A673 (cell line): ENCODE measurements at regions not wholly inside any gene's neighbourhood (a gene's known extent, or its start where the extent isn't known, plus 50 kb on each side); places are given as distances from the start of the nearest gene placed in this dataset.
"Not testable (repeated sequence)": the region's sequence is repeated elsewhere in the genome, so short reads cannot be mapped to it uniquely, and the experiment has no call there.

Experiments
- BruUV-seq: library from RNA; stranded (reverse); fragments of 400-500 nt; replicated peaks from 2 replicates; lab custom pipeline; 2021; lab: Mats Ljungman, UMichigan
- CTCF ChIA-PET: fragments of 300-600 bp; sonication (Branson Sonifier 250); formaldehyde crosslinking; loops from one replicate; lab custom pipeline; 2022; ENCODE audit warnings: antibody characterized with exemption; lab: Charles Lee
- POLR2A ChIA-PET: fragments of 300-600 bp; sonication (Branson Sonifier 250); formaldehyde crosslinking; loops from one replicate; lab custom pipeline; 2022; ENCODE audit warnings: antibody characterized with exemption; ENCODE audit not compliant: low non-redundant PET; lab: Charles Lee
- DNase-seq: peaks from one replicate; pipeline ENCODE4 v3.0.0-alpha.2; 2015; ENCODE audit warnings: low spot score
- H3K27ac ChIP-seq: fragments of 200-600 bp; sonication (generic); 2 replicates; pipeline ENCODE4 v1.5.1; 2016; ENCODE audit warnings: mixed run types, low read depth, mild to moderate bottlenecking, mixed read lengths, antibody characterized with exemption, low read length; ENCODE audit not compliant: poor library complexity, severe bottlenecking
- H3K27me3 ChIP-seq: fragments of 200-600 bp; sonication (generic); replicated peaks from 2 replicates; pipeline ENCODE4 v1.6.1; 2017; ENCODE audit warnings: mixed run types, low read depth, mild to moderate bottlenecking, mixed read lengths, antibody characterized with exemption, low read length; ENCODE audit not compliant: insufficient read depth, poor library complexity
- H3K36me3 ChIP-seq: fragments of 200-600 bp; sonication (generic); 2 replicates; pipeline ENCODE4 v1.6.1; 2016; ENCODE audit warnings: mixed run types, mild to moderate bottlenecking, mixed read lengths, antibody characterized with exemption, low read length; ENCODE audit not compliant: insufficient read depth, poor library complexity, severe bottlenecking
- H3K4me1 ChIP-seq: fragments of 200-600 bp; sonication (generic); 2 replicates; pipeline ENCODE4 v1.6.1; 2017; ENCODE audit warnings: mixed run types, mild to moderate bottlenecking, mixed read lengths, antibody characterized with exemption, low read length; ENCODE audit not compliant: insufficient read depth, poor library complexity, severe bottlenecking
- H3K4me3 ChIP-seq: fragments of 200-600 bp; sonication (generic); 2 replicates; pipeline ENCODE4 v1.5.1; 2016; ENCODE audit warnings: low read depth, mixed run types, mild to moderate bottlenecking, mixed read lengths, low read length; ENCODE audit not compliant: poor library complexity, severe bottlenecking
- H3K9me3 ChIP-seq: fragments of 200-600 bp; sonication (generic); 2 replicates; pipeline ENCODE4 v1.6.1; 2016; ENCODE audit warnings: mixed run types, low read depth, mild to moderate bottlenecking, mixed read lengths, antibody characterized with exemption, low read length; ENCODE audit not compliant: poor library complexity, severe bottlenecking
- EZH2 ChIP-seq: fragments of 200-600 bp; sonication (generic); IDR thresholded peaks from 2 replicates; pipeline ENCODE4 v1.6.1; 2017; ENCODE audit warnings: borderline replicate concordance, low read depth, mild to moderate bottlenecking, mixed read lengths, antibody characterized with exemption, low read length; ENCODE audit not compliant: poor library complexity, severe bottlenecking
- intact Hi-C: fragments of 100-400 bp; cut with micrococcal nuclease; formaldehyde crosslinking; loops from one replicate; pipeline ENCODE4 v1.10.0; 2022; ENCODE audit not compliant: unreplicated experiment
- TF ChIP-seq, protein P1 (sequence below): fragments of 300-800, 200-600 bp; sonication (generic); conservative IDR thresholded peaks from 2 replicates; pipeline ENCODE4 v1.5.1; 2017; ENCODE audit warnings: low read depth, mild to moderate bottlenecking, antibody characterized with exemption, low read length, moderate library complexity, mixed read lengths

DNA sequence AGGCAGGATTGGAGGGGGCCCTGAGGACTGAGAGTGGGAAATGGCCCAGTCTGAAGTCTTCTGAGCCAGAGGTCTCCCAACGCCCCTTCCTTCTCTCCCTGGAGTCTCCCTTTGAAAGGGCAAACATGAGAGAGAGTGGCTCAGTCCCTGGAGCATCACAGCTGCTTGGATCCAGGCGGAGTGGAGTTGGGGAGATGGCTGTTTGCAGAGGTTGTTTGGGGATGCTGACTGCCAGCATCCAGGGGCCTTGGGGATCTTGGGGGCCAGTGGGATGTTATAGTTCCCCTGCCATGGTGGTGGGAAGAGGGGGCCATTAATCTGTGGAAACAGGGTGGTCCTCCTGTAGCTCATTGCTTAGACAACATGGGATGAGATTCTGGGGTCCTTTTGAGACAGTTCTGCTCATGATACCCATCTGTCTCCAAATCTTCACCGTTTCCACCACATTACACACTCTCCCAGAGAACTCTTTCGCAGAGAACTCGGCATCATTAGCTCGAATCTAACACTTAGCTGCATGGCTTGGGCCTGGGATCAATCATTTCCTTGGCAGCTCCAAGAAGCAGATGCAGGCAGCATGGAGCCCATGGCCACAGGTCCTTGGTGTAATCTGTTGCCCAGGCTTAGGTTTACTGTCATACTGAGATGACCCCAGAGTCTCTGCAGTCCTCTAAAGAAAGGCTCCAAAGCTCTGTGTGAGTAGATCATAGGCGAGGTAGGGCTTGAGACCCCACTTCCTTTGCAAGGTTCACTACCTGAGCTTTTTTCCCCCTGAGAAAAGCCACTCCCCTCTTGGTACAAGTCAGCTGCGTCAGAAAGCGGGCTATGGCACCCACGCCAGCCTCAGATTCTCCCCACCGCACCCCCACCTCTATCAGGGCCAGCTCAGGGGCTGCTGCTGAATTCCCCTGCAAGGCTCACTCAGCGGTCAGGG is 54.4 kb upstream of the SH3PXD2B start:
- Histone ChIP-seq H3K27ac (no peak overlapping the region), H3K36me3 (no peaks in the 10 kb centered on the region), H3K4me1 (no peaks in the 10 kb centered on the region), H3K27me3 (no peaks in the 10 kb centered on the region), H3K4me3 (no peak overlapping the region), H3K9me3 (peaks cover 8% of the 10 kb centered on the region)
- CTCF ChIA-PET = no interaction called here
- TF ChIP-seq EZH2 = no peak
- TF ChIP-seq, protein P1, sequence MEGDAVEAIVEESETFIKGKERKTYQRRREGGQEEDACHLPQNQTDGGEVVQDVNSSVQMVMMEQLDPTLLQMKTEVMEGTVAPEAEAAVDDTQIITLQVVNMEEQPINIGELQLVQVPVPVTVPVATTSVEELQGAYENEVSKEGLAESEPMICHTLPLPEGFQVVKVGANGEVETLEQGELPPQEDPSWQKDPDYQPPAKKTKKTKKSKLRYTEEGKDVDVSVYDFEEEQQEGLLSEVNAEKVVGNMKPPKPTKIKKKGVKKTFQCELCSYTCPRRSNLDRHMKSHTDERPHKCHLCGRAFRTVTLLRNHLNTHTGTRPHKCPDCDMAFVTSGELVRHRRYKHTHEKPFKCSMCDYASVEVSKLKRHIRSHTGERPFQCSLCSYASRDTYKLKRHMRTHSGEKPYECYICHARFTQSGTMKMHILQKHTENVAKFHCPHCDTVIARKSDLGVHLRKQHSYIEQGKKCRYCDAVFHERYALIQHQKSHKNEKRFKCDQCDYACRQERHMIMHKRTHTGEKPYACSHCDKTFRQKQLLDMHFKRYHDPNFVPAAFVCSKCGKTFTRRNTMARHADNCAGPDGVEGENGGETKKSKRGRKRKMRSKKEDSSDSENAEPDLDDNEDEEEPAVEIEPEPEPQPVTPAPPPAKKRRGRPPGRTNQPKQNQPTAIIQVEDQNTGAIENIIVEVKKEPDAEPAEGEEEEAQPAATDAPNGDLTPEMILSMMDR = no peak
- no TSS peak for BruUV-seq
- POLR2A ChIA-PET = no interaction called here
- no peak for DNase-seq
- intact Hi-C loops = no loop called here

DNA sequence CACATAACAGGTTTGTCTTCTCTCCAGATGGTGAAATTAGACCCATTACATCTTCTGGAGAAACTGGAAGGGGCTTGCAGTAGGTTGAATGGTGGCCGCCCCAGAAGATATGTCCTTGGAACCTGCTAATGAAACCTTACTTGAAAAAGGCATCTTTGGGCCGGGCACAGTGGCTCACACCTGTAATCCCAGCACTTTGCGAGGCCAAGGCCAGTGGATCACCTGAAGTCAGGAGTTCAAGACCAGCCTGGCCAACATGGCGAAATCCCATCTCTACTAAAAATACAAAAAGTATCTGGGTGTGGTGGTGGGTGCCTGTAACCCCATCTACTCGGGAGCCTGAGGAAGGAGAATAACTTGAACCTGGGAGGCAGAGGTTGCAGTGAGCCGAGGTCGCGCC is 53.2 kb upstream of the SH3PXD2B start:
- H3K9me3 ChIP-seq, H3K36me3 ChIP-seq, CTCF ChIA-PET, H3K27me3 ChIP-seq, H3K27ac ChIP-seq, DNase-seq, H3K4me1 ChIP-seq, BruUV-seq, POLR2A ChIA-PET, H3K4me3 ChIP-seq, intact Hi-C loops: not testable (repeated sequence)

DNA sequence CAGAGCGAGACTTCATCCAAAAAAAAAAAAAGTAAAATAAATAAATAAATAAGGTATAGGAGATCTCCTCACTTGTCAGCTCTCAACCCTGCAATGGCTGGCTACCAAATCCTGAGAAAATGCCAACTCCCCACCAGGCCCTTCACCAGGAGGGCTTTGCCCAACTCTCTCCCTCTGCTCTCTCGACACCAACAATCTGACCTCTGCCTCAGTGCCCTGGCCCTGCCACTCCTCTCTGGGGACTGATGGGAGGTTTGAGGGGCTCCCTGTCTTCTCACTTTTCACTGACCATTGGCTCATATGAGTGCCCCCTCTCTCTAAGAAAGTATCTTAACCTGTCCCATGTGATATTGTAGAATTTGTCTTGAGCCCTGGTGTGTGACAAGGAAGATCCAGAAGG is 52.6 kb upstream of the SH3PXD2B start:
- CTCF ChIA-PET = no interaction called here
- intact Hi-C loops = no loop called here
- no peak for DNase-seq
- Histone ChIP-seq H3K4me1 (no peaks in the 10 kb centered on the region), H3K9me3 (peaks cover 4% of the 10 kb centered on the region), H3K27ac (no peak overlapping the region), H3K27me3 (no peaks in the 10 kb centered on the region), H3K36me3 (no peaks in the 10 kb centered on the region), H3K4me3 (no peak overlapping the region)
- TF ChIP-seq, protein P1 = no peak
- no peak for TF ChIP-seq EZH2
- BruUV-seq = no TSS peak
- POLR2A ChIA-PET = no interaction called here

DNA sequence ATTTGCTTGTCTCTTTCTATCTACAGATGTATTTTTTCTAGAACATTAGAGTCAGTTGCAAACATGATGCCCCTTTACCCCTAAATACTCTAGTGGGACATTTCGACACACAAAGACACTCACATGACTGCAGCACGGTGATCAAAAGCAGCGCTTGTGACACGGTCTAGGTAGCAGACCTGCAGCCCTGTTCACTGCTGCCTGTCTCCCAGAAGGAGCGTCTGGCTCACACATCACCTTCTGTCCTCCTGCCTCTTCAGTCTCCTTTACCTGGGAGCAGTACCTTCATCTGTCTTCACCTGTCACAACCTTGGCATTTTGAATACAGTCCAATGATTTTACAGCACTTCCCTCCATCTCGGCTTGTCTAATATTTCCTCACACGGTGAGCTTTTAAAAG is 51.9 kb upstream of the SH3PXD2B start:
- Histone ChIP-seq H3K36me3 (no peaks in the 10 kb centered on the region), H3K9me3 (no peaks in the 10 kb centered on the region), H3K27me3 (no peaks in the 10 kb centered on the region), H3K4me3 (no peak overlapping the region), H3K27ac (no peak overlapping the region), H3K4me1 (no peaks in the 10 kb centered on the region)
- no TSS peak for BruUV-seq
- no peak for TF ChIP-seq EZH2
- POLR2A ChIA-PET = no interaction called here
- intact Hi-C loops = no loop called here
- CTCF ChIA-PET = no interaction called here
- DNase-seq = no peak
